GM12872 (cell line): ENCODE measurements at regions not wholly inside any gene's neighbourhood (a gene's known extent, or its start where the extent isn't known, plus 50 kb on each side); places are given as distances from the start of the nearest gene placed in this dataset.

Experiments
- TF ChIP-seq, protein P1 (sequence below): IDR thresholded peaks from 3 replicates; pipeline ENCODE4 v1.5.1; 2011; ENCODE audit warnings: low read depth, mild to moderate bottlenecking, low read length, moderate library complexity; ENCODE audit not compliant: insufficient read depth

DNA sequence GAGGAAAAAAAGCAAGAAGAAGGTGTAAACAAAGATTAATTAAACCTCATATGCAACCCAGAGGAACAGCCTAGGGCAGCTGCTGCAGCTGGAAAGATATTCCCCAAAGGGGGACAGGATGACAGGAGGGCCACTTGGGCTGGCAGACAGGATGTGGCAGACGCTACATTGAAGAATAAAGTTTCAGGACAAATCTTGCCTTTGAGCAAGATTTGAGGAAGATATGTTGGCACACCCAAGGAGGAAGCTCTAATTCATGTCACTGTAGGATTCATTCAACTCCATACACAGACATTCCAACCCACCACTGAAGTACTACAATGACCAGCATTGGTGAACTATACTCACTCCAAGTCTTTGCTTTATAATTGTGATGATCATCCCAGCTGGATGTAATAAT, 504.0 kb downstream of the SHQ1 start:
- TF ChIP-seq, protein P1, sequence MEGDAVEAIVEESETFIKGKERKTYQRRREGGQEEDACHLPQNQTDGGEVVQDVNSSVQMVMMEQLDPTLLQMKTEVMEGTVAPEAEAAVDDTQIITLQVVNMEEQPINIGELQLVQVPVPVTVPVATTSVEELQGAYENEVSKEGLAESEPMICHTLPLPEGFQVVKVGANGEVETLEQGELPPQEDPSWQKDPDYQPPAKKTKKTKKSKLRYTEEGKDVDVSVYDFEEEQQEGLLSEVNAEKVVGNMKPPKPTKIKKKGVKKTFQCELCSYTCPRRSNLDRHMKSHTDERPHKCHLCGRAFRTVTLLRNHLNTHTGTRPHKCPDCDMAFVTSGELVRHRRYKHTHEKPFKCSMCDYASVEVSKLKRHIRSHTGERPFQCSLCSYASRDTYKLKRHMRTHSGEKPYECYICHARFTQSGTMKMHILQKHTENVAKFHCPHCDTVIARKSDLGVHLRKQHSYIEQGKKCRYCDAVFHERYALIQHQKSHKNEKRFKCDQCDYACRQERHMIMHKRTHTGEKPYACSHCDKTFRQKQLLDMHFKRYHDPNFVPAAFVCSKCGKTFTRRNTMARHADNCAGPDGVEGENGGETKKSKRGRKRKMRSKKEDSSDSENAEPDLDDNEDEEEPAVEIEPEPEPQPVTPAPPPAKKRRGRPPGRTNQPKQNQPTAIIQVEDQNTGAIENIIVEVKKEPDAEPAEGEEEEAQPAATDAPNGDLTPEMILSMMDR: no peak

DNA sequence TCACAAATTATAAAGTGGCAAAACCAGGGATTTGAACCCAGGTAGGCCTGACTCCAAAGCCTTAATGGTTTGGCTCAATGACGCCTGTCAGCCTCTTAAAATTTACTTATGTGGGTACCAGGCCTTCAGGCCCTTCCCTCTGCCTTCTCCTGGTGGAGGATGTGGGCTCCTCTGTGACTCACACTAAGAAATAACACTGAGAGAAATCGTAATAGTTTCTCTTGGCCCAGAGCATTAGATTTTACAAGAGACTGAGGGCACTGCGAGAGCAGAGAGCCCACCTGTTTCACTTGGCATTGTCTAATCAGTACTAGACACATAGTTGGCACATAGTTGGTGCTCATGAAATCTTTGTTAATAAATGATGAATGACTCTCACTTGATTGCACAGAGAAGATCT, 505.2 kb downstream of the SHQ1 start:
- TF ChIP-seq, protein P1: no peak

DNA sequence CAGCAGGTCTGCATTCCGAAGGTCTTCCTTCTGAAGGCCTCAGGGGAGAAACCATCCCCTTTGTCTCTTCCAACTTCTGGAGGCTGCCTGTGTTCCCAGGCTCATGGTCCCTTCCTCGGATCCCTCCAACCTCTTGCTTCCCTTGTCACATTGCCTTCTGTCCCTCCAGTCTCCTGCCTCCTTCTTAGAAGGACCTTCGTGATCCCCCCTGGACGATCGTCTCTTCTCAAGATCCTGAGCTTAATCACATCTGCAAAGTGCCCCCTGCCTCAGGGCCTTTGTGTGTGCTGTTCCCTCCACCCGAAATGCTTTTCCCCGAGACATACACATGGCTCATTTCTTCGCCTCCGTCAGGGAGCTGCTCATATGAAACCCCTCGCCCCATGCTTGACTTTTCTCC, 505.8 kb downstream of the SHQ1 start:
- TF ChIP-seq, protein P1: no peak

DNA sequence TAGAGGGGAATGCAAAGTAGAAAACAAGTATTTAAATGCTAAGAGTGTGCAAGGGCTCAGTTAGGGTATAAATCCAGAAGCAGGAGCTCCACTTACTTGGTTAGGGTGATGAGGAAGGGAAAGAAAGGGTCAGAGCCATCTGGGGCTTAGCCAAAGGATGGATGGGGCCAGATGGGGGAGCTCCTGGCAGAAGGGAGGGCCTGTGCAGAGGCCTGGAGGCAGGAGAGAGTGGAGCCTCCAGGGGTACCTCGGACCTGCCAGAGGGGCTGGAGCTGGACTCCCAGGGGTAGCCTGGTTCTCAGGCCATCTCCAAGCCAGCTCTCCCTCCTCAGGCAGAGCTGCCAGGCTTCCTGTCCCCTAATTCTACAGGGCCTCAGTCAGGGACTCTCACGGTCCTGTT, 506.3 kb downstream of the SHQ1 start:
- TF ChIP-seq, protein P1: no peak

DNA sequence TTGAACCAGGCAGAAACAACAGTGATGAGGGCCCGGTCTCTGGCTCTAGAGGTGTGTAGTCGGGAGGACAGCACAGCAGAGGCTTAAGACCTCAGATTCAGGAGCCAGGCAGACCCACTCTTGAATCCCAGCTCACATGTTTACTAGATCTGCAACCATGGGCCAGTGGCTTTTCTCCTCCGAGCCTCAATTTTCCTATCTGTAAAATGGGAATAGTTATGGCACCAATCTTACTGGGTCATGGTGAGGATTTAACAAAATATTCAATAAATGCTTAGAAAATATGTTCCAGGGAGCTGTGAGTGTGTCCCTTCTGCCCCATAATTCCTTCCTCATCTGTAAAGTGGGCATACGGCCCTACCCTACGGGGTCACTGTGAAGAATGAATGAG, 506.9 kb downstream of the SHQ1 start:
- TF ChIP-seq, protein P1: no peak

DNA sequence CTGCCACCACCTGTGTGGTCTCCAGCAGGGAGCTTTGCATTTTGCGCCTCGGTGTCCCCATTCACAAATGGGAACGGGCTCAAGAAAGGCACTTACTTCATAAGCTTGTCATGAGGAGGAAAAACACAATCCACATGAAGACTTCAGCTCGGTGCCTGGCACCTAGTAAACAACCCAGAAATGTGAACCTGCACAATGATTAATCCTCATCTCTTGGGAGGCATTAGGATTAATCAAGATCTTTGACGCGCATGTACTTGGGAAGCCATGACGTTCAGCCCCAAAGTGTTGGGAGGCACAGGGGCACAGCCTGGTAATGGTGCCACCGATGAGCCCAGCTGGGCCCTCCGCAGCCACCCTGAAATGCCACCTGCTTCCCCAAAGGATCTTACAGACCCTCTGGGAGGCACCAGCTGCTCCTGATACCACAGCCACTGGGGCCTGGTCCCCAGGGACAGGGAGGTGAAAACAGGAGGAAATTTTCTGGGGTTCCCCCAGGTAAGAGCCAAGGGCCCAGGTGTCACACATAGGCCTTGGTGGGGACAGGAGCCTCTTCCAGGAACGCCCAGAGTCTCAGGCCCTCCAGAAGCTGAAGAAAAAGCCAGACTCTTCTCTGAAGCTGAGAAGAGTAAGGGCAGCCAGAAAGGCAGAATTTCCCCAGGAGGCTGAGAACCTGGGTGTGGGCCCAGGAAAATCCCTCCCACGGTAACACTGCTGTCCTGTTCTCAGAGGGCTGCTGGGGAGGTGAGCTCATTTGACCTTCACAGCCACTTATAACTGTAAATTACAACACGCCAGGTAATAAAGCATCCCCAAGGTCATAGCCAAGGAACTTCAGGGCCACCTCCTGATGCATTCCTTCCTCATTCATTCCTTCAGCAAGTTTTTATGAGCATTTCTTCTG, 507.5 kb downstream of the SHQ1 start:
- TF ChIP-seq, protein P1: no peak

DNA sequence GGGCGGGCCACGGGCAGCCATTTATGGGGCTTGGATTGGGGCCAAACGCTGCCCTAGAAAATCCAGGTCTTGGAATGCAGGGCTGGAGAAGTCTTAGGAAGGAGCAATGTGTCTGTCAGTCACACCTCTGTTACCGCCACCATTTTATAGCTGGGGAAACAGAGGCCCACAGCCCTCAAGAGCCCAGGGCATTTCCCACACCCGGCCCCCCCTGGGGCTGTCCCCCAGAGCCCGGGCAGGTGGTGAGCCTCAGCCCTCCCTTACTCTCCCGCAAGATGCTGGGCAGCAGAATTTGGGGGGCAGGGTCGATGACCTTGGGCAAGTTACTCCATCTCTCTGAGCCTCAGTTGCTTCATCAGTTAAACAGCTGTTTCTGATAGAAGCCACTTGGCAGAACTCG, 508.2 kb downstream of the SHQ1 start:
- TF ChIP-seq, protein P1: no peak

DNA sequence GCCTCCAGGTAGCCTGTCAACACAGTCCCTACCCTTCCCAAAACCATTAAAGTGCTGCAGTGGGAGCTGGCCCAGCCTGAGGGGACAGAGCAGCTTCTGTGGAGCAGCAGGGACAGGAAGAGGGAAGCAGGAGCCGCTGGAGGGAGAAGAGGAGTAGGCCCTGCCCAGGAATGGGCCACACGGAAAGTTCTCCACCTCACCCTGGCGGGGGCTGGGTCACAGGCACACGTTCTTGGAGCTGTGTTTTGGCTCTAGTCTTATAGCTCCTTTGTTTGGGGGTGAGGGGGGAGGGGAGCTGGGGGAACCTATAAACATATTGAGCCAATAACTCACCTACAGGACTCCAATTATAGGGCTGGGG, 508.6 kb downstream of the SHQ1 start:
- TF ChIP-seq, protein P1: no peak
